ENCODE measurements at regions not wholly inside any gene's neighbourhood (a gene's known extent, or its start where the extent isn't known, plus 50 kb on each side); places are given as distances from the start of the nearest gene placed in this dataset.

DNA sequence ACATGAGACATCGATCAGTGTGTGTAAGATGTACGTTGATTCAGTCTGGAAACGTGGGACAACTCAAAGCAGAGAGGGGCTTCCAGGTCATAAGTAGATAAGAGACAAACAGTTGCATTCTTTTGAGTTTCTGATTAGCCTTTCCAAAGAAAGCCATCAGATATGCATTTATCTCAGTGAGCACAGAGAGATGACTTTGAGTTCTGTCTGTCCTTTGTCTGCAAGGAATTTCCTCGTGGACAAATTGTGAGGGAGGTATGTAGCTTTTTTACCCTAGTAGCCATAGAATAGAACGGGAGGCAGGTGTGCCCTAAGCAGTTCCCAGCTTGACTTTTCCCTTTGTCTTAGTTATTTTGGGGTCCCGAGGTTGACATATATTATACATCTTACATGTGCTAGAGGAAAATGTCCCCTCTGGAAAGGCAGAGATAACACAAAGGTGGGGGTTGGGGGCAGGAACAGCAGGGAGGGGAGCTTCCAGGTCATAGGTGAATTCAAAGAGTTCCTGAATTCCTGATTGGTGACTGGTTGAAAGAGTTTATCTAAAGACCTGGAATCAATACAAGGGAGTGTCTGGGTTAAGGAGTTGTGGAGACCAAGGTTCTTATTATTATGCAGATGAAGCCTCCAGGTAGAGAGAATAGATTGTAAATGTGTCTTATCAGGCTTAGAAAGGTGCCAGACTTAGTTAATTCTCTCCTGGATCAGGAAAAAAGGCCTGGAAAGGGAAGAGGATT, 237.0 kb downstream of the NFATC2 start:
- no peak for FAIRE-seq

DNA sequence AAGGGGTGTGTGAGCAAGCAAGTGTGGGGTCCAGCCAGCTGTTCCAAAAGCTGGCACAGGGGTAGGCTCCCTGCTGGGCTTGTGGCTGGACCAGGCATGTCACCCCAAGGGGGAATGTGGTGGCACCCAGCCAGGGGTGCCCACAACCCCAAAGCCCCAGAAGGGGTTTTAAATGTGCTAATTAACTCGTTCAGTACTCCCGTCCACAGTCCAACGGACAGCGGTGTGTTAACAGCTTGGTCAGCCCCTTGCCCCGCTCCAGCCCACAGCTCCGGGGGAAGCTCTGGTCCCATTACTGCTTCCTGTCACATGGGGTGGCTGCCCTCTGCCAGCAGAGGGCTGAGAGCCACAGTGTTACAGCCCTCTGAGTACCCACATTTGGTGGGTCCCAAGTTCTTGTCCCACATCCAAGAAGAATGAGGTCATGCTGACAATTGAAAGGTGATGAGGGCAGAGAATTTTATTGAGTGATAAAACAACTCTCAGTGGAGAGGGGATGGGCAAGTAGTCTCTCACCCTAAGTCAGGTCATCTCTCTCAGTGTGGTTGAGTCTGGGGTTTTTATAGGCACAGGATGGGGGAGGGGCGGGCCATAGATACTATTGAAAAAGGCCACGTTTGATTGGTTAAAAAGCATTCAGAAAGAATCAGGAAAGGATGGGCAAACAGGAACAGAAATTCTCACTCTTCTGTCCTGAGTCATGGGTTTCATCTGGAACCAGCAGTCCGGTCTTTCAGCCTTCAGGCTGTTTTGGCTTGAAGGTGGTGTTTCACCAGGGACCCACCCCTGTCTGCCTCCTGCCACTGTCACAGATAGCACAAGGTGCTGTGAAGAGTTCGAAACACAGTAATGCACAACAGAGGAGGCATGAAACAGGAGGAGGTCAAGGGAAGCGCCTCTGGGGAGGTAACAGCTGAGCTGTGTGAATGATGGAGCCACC, 238.5 kb downstream of the NFATC2 start:
- Histone ChIP-seq H2AFZ (ENCODE audit: control insufficient read depth, low read length) (no peak overlapping the region), H3K4me1 (ENCODE audit: control insufficient read depth, extremely low read depth, insufficient read depth, low read length) (no peaks in the 10 kb centered on the region), H3K27ac (ENCODE audit: control insufficient read depth, insufficient read depth, low read length) (no peak overlapping the region), H3K9me1 (ENCODE audit: control insufficient read depth, extremely low read depth, insufficient read depth, low read length) (no peaks in the 10 kb centered on the region), H3K4me3 (ENCODE audit: control insufficient read depth in 2 of 3, extremely low read depth in 1 of 3, insufficient read depth in 2 of 3, low read depth in 1 of 3, low read length in 3 of 3) (no peak overlapping the region), H3K9ac (ENCODE audit: control insufficient read depth, extremely low read depth, insufficient read depth, low read length) (no peak overlapping the region), H3K9me3 (ENCODE audit: control insufficient read depth, low read depth, low read length) (no peaks in the 10 kb centered on the region), H3K36me3 (ENCODE audit: control insufficient read depth in 2 of 2, extremely low read depth in 1 of 2, insufficient read depth in 2 of 2, low read length in 2 of 2) (no peaks in the 10 kb centered on the region), H3K27me3 (ENCODE audit: control insufficient read depth, extremely low read depth, insufficient read depth, low read length) (no peaks in the 10 kb centered on the region), H4K20me1 (ENCODE audit: control insufficient read depth, extremely low read depth, insufficient read depth, low read length) (peaks cover 3% of the 10 kb centered on the region), H3K4me2 (ENCODE audit: control insufficient read depth, extremely low read depth, insufficient read depth, low read depth, low read length) (no peak overlapping the region), H3K79me2 (ENCODE audit: control insufficient read depth, insufficient read depth, low read length) (no peaks in the 10 kb centered on the region)
- DNase-seq (ENCODE audit: low read depth, low spot score) (no peak), FAIRE-seq (no peak)
- dilution Hi-C loops (cut with MboI; ENCODE audit: extremely low pct_ligation_motif_present, low sequenced_read_pairs), result no loop called here
- TF ChIP-seq, protein P1, sequence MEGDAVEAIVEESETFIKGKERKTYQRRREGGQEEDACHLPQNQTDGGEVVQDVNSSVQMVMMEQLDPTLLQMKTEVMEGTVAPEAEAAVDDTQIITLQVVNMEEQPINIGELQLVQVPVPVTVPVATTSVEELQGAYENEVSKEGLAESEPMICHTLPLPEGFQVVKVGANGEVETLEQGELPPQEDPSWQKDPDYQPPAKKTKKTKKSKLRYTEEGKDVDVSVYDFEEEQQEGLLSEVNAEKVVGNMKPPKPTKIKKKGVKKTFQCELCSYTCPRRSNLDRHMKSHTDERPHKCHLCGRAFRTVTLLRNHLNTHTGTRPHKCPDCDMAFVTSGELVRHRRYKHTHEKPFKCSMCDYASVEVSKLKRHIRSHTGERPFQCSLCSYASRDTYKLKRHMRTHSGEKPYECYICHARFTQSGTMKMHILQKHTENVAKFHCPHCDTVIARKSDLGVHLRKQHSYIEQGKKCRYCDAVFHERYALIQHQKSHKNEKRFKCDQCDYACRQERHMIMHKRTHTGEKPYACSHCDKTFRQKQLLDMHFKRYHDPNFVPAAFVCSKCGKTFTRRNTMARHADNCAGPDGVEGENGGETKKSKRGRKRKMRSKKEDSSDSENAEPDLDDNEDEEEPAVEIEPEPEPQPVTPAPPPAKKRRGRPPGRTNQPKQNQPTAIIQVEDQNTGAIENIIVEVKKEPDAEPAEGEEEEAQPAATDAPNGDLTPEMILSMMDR (optimal IDR thresholded peaks at IDR 0.05 in 1 of 3, IDR thresholded peaks at IDR 0.05 in 1 of 3, conservative IDR thresholded peaks at IDR 0.05 in 1 of 3; ENCODE audit: extremely low read depth in 1 of 3, insufficient read depth in 2 of 3, low read length in 3 of 3), result no peak
- TF ChIP-seq EZH2 (IDR thresholded peaks at IDR 0.05; ENCODE audit: low read length), result no peak

More for the DNA sequence above, 237.0 kb downstream of the NFATC2 start:
- Histone ChIP-seq H2AFZ (ENCODE audit: control insufficient read depth, low read length) (no peak overlapping the region), H3K79me2 (ENCODE audit: control insufficient read depth, insufficient read depth, low read length) (no peaks in the 10 kb centered on the region), H3K27ac (ENCODE audit: control insufficient read depth, insufficient read depth, low read length) (no peak overlapping the region), H3K4me1 (ENCODE audit: control insufficient read depth, extremely low read depth, insufficient read depth, low read length) (no peaks in the 10 kb centered on the region), H3K4me3 (ENCODE audit: control insufficient read depth in 2 of 3, extremely low read depth in 1 of 3, insufficient read depth in 2 of 3, low read depth in 1 of 3, low read length in 3 of 3) (no peak overlapping the region), H3K36me3 (ENCODE audit: control insufficient read depth in 2 of 2, extremely low read depth in 1 of 2, insufficient read depth in 2 of 2, low read length in 2 of 2) (no peaks in the 10 kb centered on the region), H3K9ac (ENCODE audit: control insufficient read depth, extremely low read depth, insufficient read depth, low read length) (no peak overlapping the region), H4K20me1 (ENCODE audit: control insufficient read depth, extremely low read depth, insufficient read depth, low read length) (peaks cover 3% of the 10 kb centered on the region), H3K9me3 (ENCODE audit: control insufficient read depth, low read depth, low read length) (no peaks in the 10 kb centered on the region), H3K9me1 (ENCODE audit: control insufficient read depth, extremely low read depth, insufficient read depth, low read length) (no peaks in the 10 kb centered on the region), H3K27me3 (ENCODE audit: control insufficient read depth, extremely low read depth, insufficient read depth, low read length) (no peaks in the 10 kb centered on the region), H3K4me2 (ENCODE audit: control insufficient read depth, extremely low read depth, insufficient read depth, low read depth, low read length) (no peak overlapping the region)
- no peak for DNase-seq (ENCODE audit: low read depth, low spot score)
- dilution Hi-C loops (cut with MboI; ENCODE audit: extremely low pct_ligation_motif_present, low sequenced_read_pairs), result no loop called here
- TF ChIP-seq, protein P1 (optimal IDR thresholded peaks at IDR 0.05 in 1 of 3, IDR thresholded peaks at IDR 0.05 in 1 of 3, conservative IDR thresholded peaks at IDR 0.05 in 1 of 3; ENCODE audit: extremely low read depth in 1 of 3, insufficient read depth in 2 of 3, low read length in 3 of 3), result no peak
- no peak for TF ChIP-seq EZH2 (IDR thresholded peaks at IDR 0.05; ENCODE audit: low read length)
